H9 (cell line): ENCODE measurements at regions not wholly inside any gene's neighbourhood (a gene's known extent, or its start where the extent isn't known, plus 50 kb on each side); places are given as distances from the start of the nearest gene placed in this dataset.

ENCODE experiments used
- DNase-seq: peaks from one replicate; pipeline ENCODE4 v3.0.0-alpha.2; 2017
- H2AFZ ChIP-seq: one replicate; pipeline ENCODE4 v1.6.1; 2013; ENCODE audit warnings: mild to moderate bottlenecking, low read length, control low read depth, moderate library complexity
- H2AK5ac ChIP-seq: 2 replicates; pipeline ENCODE4 v1.6.1; 2013; ENCODE audit warnings: low read length, control low read depth, mixed read lengths; ENCODE audit not compliant: insufficient read length
- H2BK120ac ChIP-seq: one replicate; pipeline ENCODE4 v1.6.1; 2013; ENCODE audit warnings: low read depth, mild to moderate bottlenecking, low read length, control low read depth, inconsistent platforms; ENCODE audit not compliant: poor library complexity, severe bottlenecking
- H2BK12ac ChIP-seq: 2 replicates; pipeline ENCODE4 v1.6.1; 2013; ENCODE audit warnings: low read length, control low read depth, mixed read lengths, low read depth; ENCODE audit not compliant: insufficient read length
- H2BK15ac ChIP-seq: 2 replicates; pipeline ENCODE4 v1.6.1; 2013; ENCODE audit warnings: low read depth, low read length, control low read depth
- H2BK20ac ChIP-seq: one replicate; pipeline ENCODE4 v1.6.1; 2013; ENCODE audit warnings: low read depth, mild to moderate bottlenecking, low read length, control low read depth, inconsistent platforms; ENCODE audit not compliant: poor library complexity, severe bottlenecking
- H2BK5ac ChIP-seq: 2 replicates; pipeline ENCODE4 v1.6.1; 2013; ENCODE audit warnings: low read length, control low read depth, mixed read lengths; ENCODE audit not compliant: insufficient read length
- H3K14ac ChIP-seq: 2 replicates; pipeline ENCODE4 v1.6.1; 2013; ENCODE audit warnings: low read length, control low read depth; ENCODE audit not compliant: insufficient read depth
- H3K18ac ChIP-seq: 2 replicates; pipeline ENCODE4 v1.6.1; 2013; ENCODE audit warnings: low read depth, mild to moderate bottlenecking, mixed read lengths, low read length, control low read depth; ENCODE audit not compliant: insufficient read length
- H3K23ac ChIP-seq: 2 replicates; pipeline ENCODE4 v1.6.1; 2013; ENCODE audit warnings: low read length, control low read depth, mixed read lengths, low read depth; ENCODE audit not compliant: insufficient read length
- H3K23me2 ChIP-seq: 2 replicates; pipeline ENCODE4 v1.6.1; 2013; ENCODE audit warnings: low read depth, mild to moderate bottlenecking, mixed read lengths, low read length, control low read depth; ENCODE audit not compliant: insufficient read length, poor library complexity, severe bottlenecking
- H3K27ac ChIP-seq: 2 replicates; pipeline ENCODE4 v1.5.1; 2013; ENCODE audit warnings: low read length, control low read depth, mixed read lengths, low read depth; ENCODE audit not compliant: insufficient read length
- H3K27me3 ChIP-seq: 2 replicates; pipeline ENCODE4 v1.6.1; 2013; ENCODE audit warnings: low read length, control low read depth, inconsistent platforms; ENCODE audit not compliant: insufficient read depth
- H3K4ac ChIP-seq: 2 replicates; pipeline ENCODE4 v1.6.1; 2013; ENCODE audit warnings: low read depth, mild to moderate bottlenecking, control low read depth, inconsistent platforms, low read length, moderate library complexity
- H3K4me1 ChIP-seq: 2 replicates; pipeline ENCODE4 v1.6.1; 2013; ENCODE audit warnings: low read length, control low read depth, inconsistent platforms; ENCODE audit not compliant: insufficient read depth
- H3K4me2 ChIP-seq: 2 replicates; pipeline ENCODE4 v1.6.1; 2013; ENCODE audit warnings: low read length, control low read depth, mixed read lengths; ENCODE audit not compliant: insufficient read length, insufficient read depth
- H3K56ac ChIP-seq: 2 replicates; pipeline ENCODE4 v1.6.1; 2013; ENCODE audit warnings: low read depth, mild to moderate bottlenecking, mixed read lengths, low read length, control low read depth; ENCODE audit not compliant: insufficient read length
- H3K79me1 ChIP-seq: 2 replicates; pipeline ENCODE4 v1.6.1; 2013; ENCODE audit warnings: low read depth, mild to moderate bottlenecking, moderate library complexity, low read length, control low read depth, inconsistent platforms; ENCODE audit not compliant: insufficient read depth, poor library complexity, severe bottlenecking
- H3K79me2 ChIP-seq: 2 replicates; pipeline ENCODE4 v1.6.1; 2013; ENCODE audit warnings: low read length, control low read depth, inconsistent platforms; ENCODE audit not compliant: insufficient read depth
- H3K9ac ChIP-seq: 2 replicates; pipeline ENCODE4 v1.6.1; 2013; ENCODE audit warnings: low read length, control low read depth, mixed read lengths; ENCODE audit not compliant: insufficient read length; ENCODE audit errors: extremely low read depth
- H3K9me3 ChIP-seq: one replicate; pipeline ENCODE4 v1.6.1; 2013; ENCODE audit warnings: low read depth, low read length, inconsistent platforms; ENCODE audit not compliant: control insufficient read depth
- H3T11ph ChIP-seq: one replicate; pipeline ENCODE4 v1.6.1; 2013; ENCODE audit warnings: mild to moderate bottlenecking, low read length, control low read depth, inconsistent platforms
- H4K20me1 ChIP-seq: one replicate; pipeline ENCODE4 v1.6.1; 2013; ENCODE audit not compliant: control insufficient read depth, insufficient read length, insufficient read depth
- H4K5ac ChIP-seq: 2 replicates; pipeline ENCODE4 v1.6.1; 2013; ENCODE audit warnings: low read depth, mild to moderate bottlenecking, mixed read lengths, low read length, control low read depth; ENCODE audit not compliant: insufficient read length
- H4K8ac ChIP-seq: replicated peaks from 2 replicates; pipeline ENCODE4 v1.6.1; 2013; ENCODE audit warnings: low read length, control low read depth, mixed read lengths, low read depth; ENCODE audit not compliant: insufficient read length
- H4K91ac ChIP-seq: 2 replicates; pipeline ENCODE4 v1.6.1; 2013; ENCODE audit warnings: low read depth, mild to moderate bottlenecking, moderate library complexity, mixed read lengths, low read length, control low read depth; ENCODE audit not compliant: insufficient read length
- H3K27ac Mint-ChIP-seq, 3 experiments: 2 replicates in 2 of 3; 3 replicates in 1 of 3; pipeline ENCODE4 v1.8.0; 2020 to 2021; ENCODE audit warnings: mixed read lengths in 3 of 3, mild to moderate bottlenecking in 1 of 3, moderate library complexity in 1 of 3
- H3K27me3 Mint-ChIP-seq: 2 replicates; pipeline ENCODE4 v1.8.0; 2021; ENCODE audit warnings: low read depth, mild to moderate bottlenecking, moderate library complexity, mixed read lengths
- H3K36me3 Mint-ChIP-seq, 3 experiments: 2 replicates in 2 of 3; 3 replicates in 1 of 3; pipeline ENCODE4 v1.8.0; 2020 to 2021; ENCODE audit warnings: low read depth in 3 of 3, mixed read lengths in 3 of 3; ENCODE audit not compliant: insufficient read depth in 1 of 3
- H3K4me1 Mint-ChIP-seq, 2 experiments: 2 replicates each; pipeline ENCODE4 v1.8.0; 2020; ENCODE audit warnings: mixed read lengths in 2 of 2
- H3K4me3 Mint-ChIP-seq, 2 experiments: 2 replicates in 1 of 2; 3 replicates in 1 of 2; pipeline ENCODE4 v1.8.0; 2020 to 2021; ENCODE audit warnings: mild to moderate bottlenecking in 2 of 2, mixed read lengths in 2 of 2, moderate library complexity in 1 of 2
- H3K9me3 Mint-ChIP-seq, 2 experiments: 2 replicates in 1 of 2; 3 replicates in 1 of 2; pipeline ENCODE4 v1.8.0; 2020; ENCODE audit warnings: mild to moderate bottlenecking in 2 of 2, mixed read lengths in 2 of 2, moderate library complexity in 1 of 2
- WGBS: extraction: QIAGEN DNeasy Blood & Tissue Kit; methylation state at CpG from one replicate; pipeline ENCODE4 v1.1.7; 2013; ENCODE audit warnings: missing lambda C conversion rate, low lambda C conversion rate, mixed read lengths; ENCODE audit not compliant: insufficient read length; ENCODE audit errors: extremely low coverage; 5-methylcytosine and 5-hydroxymethylcytosine counted together
- TF ChIP-seq, protein P1 (sequence below): fragments of 200-600 bp; sonication (generic); conservative IDR thresholded peaks from 3 replicates; pipeline ENCODE4 v1.8.0; 2021; ENCODE audit warnings: antibody characterized with exemption, mild to moderate bottlenecking

DNA sequence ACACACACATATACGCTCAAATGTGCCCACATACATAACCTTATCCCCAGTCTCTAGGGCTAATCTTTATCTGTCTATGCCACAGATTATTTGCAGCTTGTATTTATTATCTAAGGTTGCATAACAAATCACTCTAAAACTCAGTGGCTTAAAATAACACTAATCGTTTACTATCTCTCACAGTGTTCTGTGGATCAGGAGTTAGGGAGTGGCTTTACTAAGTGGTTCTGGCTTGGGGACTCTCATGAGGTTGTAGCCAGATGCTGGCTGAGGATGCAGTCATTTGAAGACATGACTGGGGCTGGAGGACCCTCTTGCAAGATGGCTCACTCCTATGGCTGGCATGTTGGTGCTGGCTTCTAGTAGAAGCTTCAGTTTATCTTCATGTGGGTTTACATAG lies 68.5 kb upstream of the LNX1 start:
- no peak overlapping the region for H3K4ac ChIP-seq
- H3K4me1 Mint-ChIP-seq: no peaks in the 10 kb centered on the region
- no peaks in the 10 kb centered on the region for H3K27me3 ChIP-seq
- H3T11ph ChIP-seq: no peak overlapping the region
- WGBS: no CpG with 5 or more reads among the region's 2 CpGs
- no peak overlapping the region for H3K14ac ChIP-seq
- H4K91ac ChIP-seq: no peak overlapping the region
- no peak overlapping the region for H2BK15ac ChIP-seq
- H3K23ac ChIP-seq: no peak overlapping the region
- no peaks in the 10 kb centered on the region for H3K36me3 Mint-ChIP-seq
- no peaks in the 10 kb centered on the region for H3K79me2 ChIP-seq
- TF ChIP-seq, protein P1, sequence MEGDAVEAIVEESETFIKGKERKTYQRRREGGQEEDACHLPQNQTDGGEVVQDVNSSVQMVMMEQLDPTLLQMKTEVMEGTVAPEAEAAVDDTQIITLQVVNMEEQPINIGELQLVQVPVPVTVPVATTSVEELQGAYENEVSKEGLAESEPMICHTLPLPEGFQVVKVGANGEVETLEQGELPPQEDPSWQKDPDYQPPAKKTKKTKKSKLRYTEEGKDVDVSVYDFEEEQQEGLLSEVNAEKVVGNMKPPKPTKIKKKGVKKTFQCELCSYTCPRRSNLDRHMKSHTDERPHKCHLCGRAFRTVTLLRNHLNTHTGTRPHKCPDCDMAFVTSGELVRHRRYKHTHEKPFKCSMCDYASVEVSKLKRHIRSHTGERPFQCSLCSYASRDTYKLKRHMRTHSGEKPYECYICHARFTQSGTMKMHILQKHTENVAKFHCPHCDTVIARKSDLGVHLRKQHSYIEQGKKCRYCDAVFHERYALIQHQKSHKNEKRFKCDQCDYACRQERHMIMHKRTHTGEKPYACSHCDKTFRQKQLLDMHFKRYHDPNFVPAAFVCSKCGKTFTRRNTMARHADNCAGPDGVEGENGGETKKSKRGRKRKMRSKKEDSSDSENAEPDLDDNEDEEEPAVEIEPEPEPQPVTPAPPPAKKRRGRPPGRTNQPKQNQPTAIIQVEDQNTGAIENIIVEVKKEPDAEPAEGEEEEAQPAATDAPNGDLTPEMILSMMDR: no peak
- H3K27ac ChIP-seq: no peak overlapping the region
- no peaks in the 10 kb centered on the region for H3K9me3 ChIP-seq
- H4K5ac ChIP-seq: no peak overlapping the region
- H3K79me1 ChIP-seq: no peaks in the 10 kb centered on the region
- H3K4me3 Mint-ChIP-seq: no peak overlapping the region
- no peak overlapping the region for H3K27ac Mint-ChIP-seq
- H2BK120ac ChIP-seq: no peak overlapping the region
- no peaks in the 10 kb centered on the region for H3K23me2 ChIP-seq
- H2AK5ac ChIP-seq: no peak overlapping the region
- no peak overlapping the region for H3K4me2 ChIP-seq
- peaks cover 2 to 4% of the 10 kb centered on the region in 2 experiments; a peak in 2 of 5 replicates for H3K9me3 Mint-ChIP-seq
- H2BK12ac ChIP-seq: no peak overlapping the region
- no peaks in the 10 kb centered on the region for H3K4me1 ChIP-seq
- H3K56ac ChIP-seq: no peak overlapping the region
- no peak overlapping the region for H4K8ac ChIP-seq
- no peak overlapping the region for H2BK20ac ChIP-seq
- no peak for DNase-seq
- H3K18ac ChIP-seq: no peak overlapping the region
- no peak overlapping the region for H3K9ac ChIP-seq
- no peak overlapping the region for H2BK5ac ChIP-seq
- no peaks in the 10 kb centered on the region for H3K27me3 Mint-ChIP-seq
- H4K20me1 ChIP-seq: no peaks in the 10 kb centered on the region
- no peak overlapping the region for H2AFZ ChIP-seq
